ENCODE measurements at regions not wholly inside any gene's neighbourhood (a gene's known extent, or its start where the extent isn't known, plus 50 kb on each side); places are given as distances from the start of the nearest gene placed in this dataset.

GRCh38 chr5:174188295-174188694, 142.8 kb downstream of the NSG2 start:
- TF ChIP-seq CTCF (IDR thresholded peaks at IDR 0.05; ENCODE audit: low read depth, low read length, missing input control) (no peak), EGR1 (IDR thresholded peaks at IDR 0.05; ENCODE audit: low read depth in 2 of 2) (no peak), TAF1 (conservative IDR thresholded peaks at IDR 0.05) (no peak), YY1 (IDR thresholded peaks at IDR 0.05) (no peak), SP1 (IDR thresholded peaks at IDR 0.05) (no peak), REST (IDR thresholded peaks at IDR 0.05) (no peak), RAD21 (IDR thresholded peaks at IDR 0.05) (no peak), MAX (IDR thresholded peaks at IDR 0.05) (no peak), JUND (IDR thresholded peaks at IDR 0.05) (no peak), NR2F2 (IDR thresholded peaks at IDR 0.05) (no peak)
